G401 (cell line): ENCODE measurements at regions not wholly inside any gene's neighbourhood (a gene's known extent, or its start where the extent isn't known, plus 50 kb on each side); places are given as distances from the start of the nearest gene placed in this dataset.

Source experiments
- DNase-seq: peaks from one replicate; pipeline ENCODE4 v3.0.0-alpha.2; 2015; ENCODE audit warnings: low spot score
- in situ Hi-C: cut with HindIII; loops from 2 replicates; pipeline ENCODE4 v1.10.0; 2016; ENCODE audit warnings: low sequenced_read_pairs, mixed read lengths

DNA sequence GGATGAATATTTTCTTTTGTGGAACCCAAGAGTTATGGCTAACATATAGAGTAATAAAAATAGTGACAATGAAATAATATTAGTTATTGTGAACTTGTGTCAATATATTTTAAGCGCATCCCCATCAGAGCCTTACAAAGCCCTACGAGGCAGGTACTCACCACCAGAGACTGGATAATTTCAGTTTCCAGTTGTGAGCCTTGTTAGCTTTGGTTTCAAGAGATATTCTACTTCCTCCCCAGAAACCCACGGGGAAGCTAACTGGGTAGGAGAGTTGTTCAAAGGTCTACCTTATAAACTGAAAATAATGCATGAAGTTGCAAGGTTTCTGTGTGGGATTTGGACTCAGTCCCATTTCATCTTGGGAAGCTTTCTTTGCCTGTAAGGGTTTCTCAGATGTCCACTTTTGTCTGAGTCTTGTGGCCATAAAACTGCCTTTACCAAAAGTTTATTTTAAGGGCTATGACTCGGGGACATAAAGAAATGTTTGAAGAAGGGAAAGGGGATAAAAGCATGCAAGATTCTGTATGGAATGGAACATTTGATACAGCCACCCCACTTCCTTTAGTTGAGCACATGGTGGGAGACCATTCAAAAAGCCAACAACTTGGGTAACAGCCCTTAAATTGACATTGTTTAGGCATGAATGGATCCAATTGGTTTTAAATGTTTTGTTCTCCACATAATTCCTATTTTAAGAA, 57.4 kb upstream of the ANKRD55 start:
- no peak for DNase-seq
- in situ Hi-C loops: no loop called here

GRCh38 chr5:56289602-56289987, 56.5 kb upstream of the ANKRD55 start:
- in situ Hi-C loops: no loop called here
- no peak for DNase-seq

- DNase-seq: no peak
- in situ Hi-C loops: no loop called here
Measured at GRCh38 chr5:56288873-56289601, 55.9 kb upstream of the ANKRD55 start.

DNA sequence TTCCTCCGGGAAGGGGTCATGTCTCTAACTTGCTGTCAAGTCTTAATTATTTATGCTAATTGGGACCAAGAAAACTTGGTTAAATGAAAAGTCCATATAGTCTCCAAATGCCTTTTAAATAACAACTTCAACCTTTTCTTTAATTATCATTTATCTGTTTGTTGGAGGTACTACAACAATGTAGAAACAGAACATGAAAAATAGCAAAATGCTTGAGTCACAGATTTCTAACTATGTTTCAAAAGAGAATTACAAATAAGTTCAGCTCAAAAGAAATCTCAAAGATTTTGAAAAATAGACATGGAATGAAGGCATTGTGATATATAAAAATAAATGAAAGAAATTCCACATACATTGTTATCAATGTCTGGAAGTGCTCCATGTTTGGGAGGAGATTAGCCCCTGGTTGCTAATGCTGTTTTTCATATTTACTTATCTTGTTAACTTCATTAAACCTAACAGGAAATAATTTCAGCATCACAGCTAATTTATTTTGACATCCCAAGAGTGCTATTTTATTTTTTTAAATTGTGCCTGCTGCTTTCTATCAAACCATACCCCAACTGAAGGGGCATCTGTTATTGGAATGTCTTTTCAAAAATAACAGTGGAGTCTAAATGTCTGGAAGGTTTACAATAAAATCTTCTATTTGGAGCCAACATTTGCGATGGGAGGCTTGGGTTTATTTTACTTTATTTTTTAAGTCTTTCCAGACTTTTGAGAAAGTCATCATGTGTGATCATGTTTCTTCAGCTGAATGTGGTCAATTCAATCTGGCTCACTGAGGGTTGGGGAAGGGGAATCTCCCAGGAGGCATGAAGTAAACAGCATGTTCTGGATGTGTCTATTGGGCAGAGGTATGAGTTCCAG, 53.1 kb upstream of the ANKRD55 start:
- DNase-seq: no peak
- in situ Hi-C loops: no loop called here

DNA sequence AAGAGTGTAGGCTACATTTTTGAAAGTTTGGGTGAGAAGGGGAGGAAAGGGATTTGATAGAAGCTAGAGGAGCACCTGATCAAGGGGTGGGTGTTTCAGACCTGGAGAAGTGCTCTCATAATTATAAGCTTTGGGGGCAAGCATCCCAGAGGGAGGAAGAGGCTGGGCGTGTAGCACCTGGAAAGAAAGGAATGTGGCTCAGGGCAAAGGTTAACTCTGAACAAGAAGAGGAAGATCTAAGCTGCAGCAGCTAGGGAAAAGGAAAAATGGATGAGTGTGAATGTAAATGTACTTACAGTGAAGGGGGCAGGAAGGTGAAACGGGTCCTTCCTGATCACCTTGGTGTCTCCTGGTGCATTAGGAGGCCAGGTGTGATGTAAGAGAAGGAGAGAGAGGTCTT, 49.8 kb upstream of the ANKRD55 start:
- no peak for DNase-seq
- in situ Hi-C loops: no loop called here
